ENCODE measurements at regions not wholly inside any gene's neighbourhood (a gene's known extent, or its start where the extent isn't known, plus 50 kb on each side); places are given as distances from the start of the nearest gene placed in this dataset.

GRCh38 chr9:92177591-92177990, 62.4 kb upstream of the SPTLC1 start:
- intact Hi-C loops (cut with DNase I; ENCODE audit: low total_unique reads), result no loop called here
- no peak overlapping the region for H3K27ac ChIP-seq
- no peaks in the 10 kb centered on the region for H3K27me3 ChIP-seq
- H3K4me3 ChIP-seq, result no peak overlapping the region
- TF ChIP-seq EP300 (IDR thresholded peaks at IDR 0.05; ENCODE audit: low read depth), result no peak
- WGBS, 2 donors (ENCODE audit: low coverage in 1 of 2), result 83% methylated on average over 5 of the region's 5 CpGs; no CpG with 5 or more reads in 1 of the 2 donors
- DNase-seq, result no peak
- no peaks in the 10 kb centered on the region for H3K9me3 ChIP-seq
- in situ Hi-C loops (cut with MboI; ENCODE audit: low pct_ligation_motif_present in 1 of 4, low pct_unique_long_range_greater_than_20kb in 1 of 4, low sequenced_read_pairs in 3 of 4), result no loop called here
- H3K36me3 ChIP-seq, result no peaks in the 10 kb centered on the region
- H3K4me1 ChIP-seq, result peaks cover 0 to 4% (median 0%) of the 10 kb centered on the region in 4 donors

GRCh38 chr9:92176800-92177185, 61.6 kb upstream of the SPTLC1 start:
- in situ Hi-C loops (cut with MboI; ENCODE audit: low pct_ligation_motif_present in 1 of 4, low pct_unique_long_range_greater_than_20kb in 1 of 4, low sequenced_read_pairs in 3 of 4) (no loop called here), intact Hi-C loops (cut with DNase I; ENCODE audit: low total_unique reads) (no loop called here)
- DNase-seq, result no peak
- peaks cover 0 to 4% (median 0%) of the 10 kb centered on the region in 4 donors for H3K4me1 ChIP-seq
- no peaks in the 10 kb centered on the region for H3K27me3 ChIP-seq
- no peaks in the 10 kb centered on the region for H3K9me3 ChIP-seq
- WGBS, 2 donors (ENCODE audit: low coverage in 1 of 2), result 92% methylated on average over 5 of the region's 5 CpGs; no CpG with 5 or more reads in 1 of the 2 donors
- no peaks in the 10 kb centered on the region for H3K36me3 ChIP-seq
- H3K27ac ChIP-seq, result no peak overlapping the region
- TF ChIP-seq CTCF (IDR thresholded peaks at IDR 0.05), result no peak
- TF ChIP-seq POLR2A (IDR thresholded peaks at IDR 0.05), result no peak
- no peak for TF ChIP-seq EP300 (IDR thresholded peaks at IDR 0.05; ENCODE audit: low read depth)
- no peak for TF ChIP-seq POLR2AphosphoS5 (IDR thresholded peaks at IDR 0.05)
- no peak overlapping the region for H3K4me3 ChIP-seq

GRCh38 chr9:92176068-92176799, 61.0 kb upstream of the SPTLC1 start:
- Histone ChIP-seq H3K27ac (no peak overlapping the region), H3K4me3 (no peak overlapping the region), H3K9me3 (no peaks in the 10 kb centered on the region), H3K4me1 (peaks cover 0 to 3% (median 0%) of the 10 kb centered on the region in 4 donors), H3K36me3 (no peaks in the 10 kb centered on the region), H3K27me3 (no peaks in the 10 kb centered on the region)
- TF ChIP-seq POLR2AphosphoS5 (IDR thresholded peaks at IDR 0.05) (no peak), CTCF (IDR thresholded peaks at IDR 0.05) (no peak), EP300 (IDR thresholded peaks at IDR 0.05; ENCODE audit: low read depth) (no peak), POLR2A (IDR thresholded peaks at IDR 0.05) (no peak)
- in situ Hi-C loops (cut with MboI; ENCODE audit: low pct_ligation_motif_present in 1 of 4, low pct_unique_long_range_greater_than_20kb in 1 of 4, low sequenced_read_pairs in 3 of 4), result no loop called here
- WGBS, 2 donors (ENCODE audit: low coverage in 1 of 2), result 84% methylated on average over 9 of the region's 9 CpGs; no CpG with 5 or more reads in 1 of the 2 donors
- intact Hi-C loops (cut with DNase I; ENCODE audit: low total_unique reads), result no loop called here
- no peak for DNase-seq

- intact Hi-C loops (cut with DNase I; ENCODE audit: low total_unique reads) (no loop called here), in situ Hi-C loops (cut with MboI; ENCODE audit: low pct_ligation_motif_present in 1 of 4, low pct_unique_long_range_greater_than_20kb in 1 of 4, low sequenced_read_pairs in 3 of 4) (no loop called here)
- Histone ChIP-seq H3K4me1 (no peaks in the 10 kb centered on the region), H3K27me3 (no peaks in the 10 kb centered on the region), H3K9me3 (no peaks in the 10 kb centered on the region), H3K4me3 (no peak overlapping the region), H3K27ac (no peak overlapping the region), H3K36me3 (no peaks in the 10 kb centered on the region)
- DNase-seq, result no peak
- 85% methylated on average over 2 of the region's 2 CpGs; no CpG with 5 or more reads in 1 of the 2 donors for WGBS, 2 donors (ENCODE audit: low coverage in 1 of 2)
- no peak for TF ChIP-seq POLR2AphosphoS5 (IDR thresholded peaks at IDR 0.05)
- TF ChIP-seq POLR2A (IDR thresholded peaks at IDR 0.05), result no peak
- TF ChIP-seq EP300 (IDR thresholded peaks at IDR 0.05; ENCODE audit: low read depth), result no peak
- TF ChIP-seq CTCF (IDR thresholded peaks at IDR 0.05), result no peak
Observed at GRCh38 chr9:92175441-92175840, 60.2 kb upstream of the SPTLC1 start.
